ENCODE measurements at regions not wholly inside any gene's neighbourhood (a gene's known extent, or its start where the extent isn't known, plus 50 kb on each side); places are given as distances from the start of the nearest gene placed in this dataset.

- dilution Hi-C loops (cut with MboI; ENCODE audit: extremely low pct_ligation_motif_present, low sequenced_read_pairs) = loop anchor here (25.0 kb wide), 1 partner anchor 160 kb away; the partner anchor contains the start of gene TRIB2
- BruUV-seq (replicated peaks) = no TSS peak
- ChIA-PET CTCF (no interaction called here), POLR2A (no interaction called here)
- DNase-seq (ENCODE audit: low read depth, low spot score) (no peak), FAIRE-seq (no peak)
- H3K36me3 ChIP-seq (ENCODE audit: control insufficient read depth in 2 of 2, extremely low read depth in 1 of 2, insufficient read depth in 2 of 2, low read length in 2 of 2) = no peaks in the 10 kb centered on the region
- no peaks in the 10 kb centered on the region for H3K9me3 ChIP-seq (replicated peaks; ENCODE audit: control insufficient read depth, insufficient read depth, low read length)
- no peak overlapping the region for H2AFZ ChIP-seq (ENCODE audit: low read depth, low read length)
- H3K4me1 ChIP-seq (ENCODE audit: control insufficient read depth, extremely low read depth, insufficient read depth, low read length) = peaks cover 23% of the 10 kb centered on the region
- H3K4me2 ChIP-seq (ENCODE audit: insufficient read depth, low read length) = no peak overlapping the region
- no peak overlapping the region for H3K4me3 ChIP-seq (replicated peaks in 1 of 3; ENCODE audit: insufficient read depth in 1 of 3, low read depth in 1 of 3, low read length in 3 of 3)
- H3K27me3 ChIP-seq (ENCODE audit: control insufficient read depth in 2 of 2, insufficient read depth in 2 of 2, low read length in 2 of 2) = no peaks in the 10 kb centered on the region
- H3K9me1 ChIP-seq (replicated peaks; ENCODE audit: control insufficient read depth, extremely low read depth, insufficient read depth, low read length) = no peaks in the 10 kb centered on the region
- no peaks in the 10 kb centered on the region for H3K79me2 ChIP-seq (ENCODE audit: control insufficient read depth, insufficient read depth, low read length)
- H3K27ac ChIP-seq (ENCODE audit: insufficient read depth, low read depth, low read length) = no peak overlapping the region
- H3K9ac ChIP-seq (replicated peaks; ENCODE audit: extremely low read depth, insufficient read depth, low read length) = no peak overlapping the region
- no peaks in the 10 kb centered on the region for H4K20me1 ChIP-seq (replicated peaks; ENCODE audit: control insufficient read depth, extremely low read depth, insufficient read depth, low read length)
- intact Hi-C loops (cut with micrococcal nuclease) = loop anchor here (10.0 kb wide), 1 partner anchor 687 kb away; no protein-coding TSS in a partner anchor
- TF ChIP-seq MYC (IDR thresholded peaks at IDR 0.05; ENCODE audit: low read depth, low read length) (no peak), FOS (IDR thresholded peaks at IDR 0.05; ENCODE audit: borderline replicate concordance, insufficient read depth, low read length) (no peak), JUN (IDR thresholded peaks at IDR 0.05; ENCODE audit: borderline replicate concordance, insufficient read depth, insufficient read length, low read depth) (no peak), EZH2 (IDR thresholded peaks at IDR 0.05; ENCODE audit: borderline replicate concordance, low read depth, low read length, severe bottlenecking) (no peak), POLR2A (IDR thresholded peaks at IDR 0.05; ENCODE audit: low read depth, low read length) (no peak), POLR2AphosphoS5 (IDR thresholded peaks at IDR 0.05; ENCODE audit: insufficient read depth, low read depth, low read length) (no peak), GATA2 (IDR thresholded peaks at IDR 0.05; ENCODE audit: insufficient read depth, insufficient read length, low read depth, low read length) (no peak)
- TF ChIP-seq, protein P1, sequence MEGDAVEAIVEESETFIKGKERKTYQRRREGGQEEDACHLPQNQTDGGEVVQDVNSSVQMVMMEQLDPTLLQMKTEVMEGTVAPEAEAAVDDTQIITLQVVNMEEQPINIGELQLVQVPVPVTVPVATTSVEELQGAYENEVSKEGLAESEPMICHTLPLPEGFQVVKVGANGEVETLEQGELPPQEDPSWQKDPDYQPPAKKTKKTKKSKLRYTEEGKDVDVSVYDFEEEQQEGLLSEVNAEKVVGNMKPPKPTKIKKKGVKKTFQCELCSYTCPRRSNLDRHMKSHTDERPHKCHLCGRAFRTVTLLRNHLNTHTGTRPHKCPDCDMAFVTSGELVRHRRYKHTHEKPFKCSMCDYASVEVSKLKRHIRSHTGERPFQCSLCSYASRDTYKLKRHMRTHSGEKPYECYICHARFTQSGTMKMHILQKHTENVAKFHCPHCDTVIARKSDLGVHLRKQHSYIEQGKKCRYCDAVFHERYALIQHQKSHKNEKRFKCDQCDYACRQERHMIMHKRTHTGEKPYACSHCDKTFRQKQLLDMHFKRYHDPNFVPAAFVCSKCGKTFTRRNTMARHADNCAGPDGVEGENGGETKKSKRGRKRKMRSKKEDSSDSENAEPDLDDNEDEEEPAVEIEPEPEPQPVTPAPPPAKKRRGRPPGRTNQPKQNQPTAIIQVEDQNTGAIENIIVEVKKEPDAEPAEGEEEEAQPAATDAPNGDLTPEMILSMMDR (IDR thresholded peaks at IDR 0.05; ENCODE audit: extremely low read depth in 1 of 2, insufficient read depth in 1 of 2, low read depth in 1 of 2, low read length in 2 of 2) = no peak
- TF ChIP-seq, protein P2, sequence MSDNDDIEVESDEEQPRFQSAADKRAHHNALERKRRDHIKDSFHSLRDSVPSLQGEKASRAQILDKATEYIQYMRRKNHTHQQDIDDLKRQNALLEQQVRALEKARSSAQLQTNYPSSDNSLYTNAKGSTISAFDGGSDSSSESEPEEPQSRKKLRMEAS (IDR thresholded peaks at IDR 0.05; ENCODE audit: insufficient read depth, insufficient read length) = no peak
Observed at GRCh38 chr2:12552092-12552491, 164.6 kb upstream of the TRIB2 start.

Measured in endothelial cell of umbilical vein (primary cell).